ENCODE measurements at regions not wholly inside any gene's neighbourhood (a gene's known extent, or its start where the extent isn't known, plus 50 kb on each side); places are given as distances from the start of the nearest gene placed in this dataset.

DNA sequence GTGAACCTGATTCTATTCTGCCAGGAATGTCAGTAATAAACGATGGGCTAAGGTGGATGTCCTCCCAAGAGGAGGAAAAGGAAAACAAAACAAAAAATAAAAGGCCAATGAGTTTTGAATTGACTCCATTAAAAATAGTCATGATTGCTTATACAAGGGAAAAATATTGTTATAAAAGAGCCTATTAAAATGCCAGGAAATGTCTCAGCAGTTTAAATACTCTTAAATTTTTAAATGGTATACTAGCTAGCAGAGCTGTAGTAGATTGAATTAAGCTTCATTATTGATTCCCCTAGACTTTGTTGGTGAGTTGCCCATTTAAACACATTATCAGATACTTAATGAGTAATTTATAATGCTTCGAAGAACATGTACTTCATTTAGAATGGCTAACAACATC, 990.9 kb upstream of the GJE1 start:
- peak overlapping the region; percentile 71 for H3K4me2 ChIP-seq (ENCODE audit: low read depth, low read length, poor library complexity, severe bottlenecking)
- no peaks in the 10 kb centered on the region for H3K79me2 ChIP-seq (ENCODE audit: insufficient read depth, low read length)
- TF ChIP-seq CTCF (IDR thresholded peaks at IDR 0.05; ENCODE audit: insufficient read depth, low read length, poor library complexity, severe bottlenecking) (no peak), EZH2phosphoT487 (conservative IDR thresholded peaks at IDR 0.05; ENCODE audit: low read length) (no peak)
- H3K9me2 ChIP-seq (replicated peaks; ENCODE audit: insufficient read depth, low read length): no peaks in the 10 kb centered on the region
- H3K27ac ChIP-seq (ENCODE audit: low read depth, low read length): peak overlapping the region; percentile 66; the same call in 1 of the 2 replicates
- H3K36me3 ChIP-seq (ENCODE audit: low read length): no peaks in the 10 kb centered on the region
- H3K9ac ChIP-seq (ENCODE audit: low read length): no peak overlapping the region
- H3F3A ChIP-seq (ENCODE audit: insufficient read depth): 0 out of 2 replicates have a peak, but pooled peaks cover 6% of the 10 kb centered on the region
- peak overlapping the region; percentile 86 for H2AFZ ChIP-seq (ENCODE audit: low read depth, low read length, severe bottlenecking)
- no peak overlapping the region for H3K4me3 ChIP-seq (ENCODE audit: insufficient read depth, low read length, poor library complexity, severe bottlenecking)
- no peaks in the 10 kb centered on the region for H4K20me1 ChIP-seq (ENCODE audit: low read depth, low read length)
- no peaks in the 10 kb centered on the region for H3K27me3 ChIP-seq (ENCODE audit: low read length)
- H3K9me3 ChIP-seq (ENCODE audit: insufficient read depth, low read length): no peaks in the 10 kb centered on the region

GRCh38 chr6:141140905-141141304, 991.8 kb upstream of the GJE1 start:
- H3K27me3 ChIP-seq (ENCODE audit: low read length): no peaks in the 10 kb centered on the region
- 0 out of 2 replicates have a peak, but pooled peaks cover 6% of the 10 kb centered on the region for H3F3A ChIP-seq (ENCODE audit: insufficient read depth)
- TF ChIP-seq EZH2phosphoT487 (conservative IDR thresholded peaks at IDR 0.05; ENCODE audit: low read length) (no peak), CTCF (IDR thresholded peaks at IDR 0.05; ENCODE audit: insufficient read depth, low read length, poor library complexity, severe bottlenecking) (no peak)
- no peaks in the 10 kb centered on the region for H3K36me3 ChIP-seq (ENCODE audit: low read length)
- no peaks in the 10 kb centered on the region for H3K9me3 ChIP-seq (ENCODE audit: insufficient read depth, low read length)
- H3K4me2 ChIP-seq (ENCODE audit: low read depth, low read length, poor library complexity, severe bottlenecking): peak overlapping the region; percentile 71
- peak overlapping the region; percentile 30; the same call in 1 of the 2 replicates for H3K9ac ChIP-seq (ENCODE audit: low read length)
- H3K4me3 ChIP-seq (ENCODE audit: insufficient read depth, low read length, poor library complexity, severe bottlenecking): peak overlapping the region; percentile 34
- peak overlapping the region; percentile 86 for H2AFZ ChIP-seq (ENCODE audit: low read depth, low read length, severe bottlenecking)
- no peaks in the 10 kb centered on the region for H3K79me2 ChIP-seq (ENCODE audit: insufficient read depth, low read length)
- peak overlapping the region; percentile 66 for H3K27ac ChIP-seq (ENCODE audit: low read depth, low read length)
- H3K9me2 ChIP-seq (replicated peaks; ENCODE audit: insufficient read depth, low read length): no peaks in the 10 kb centered on the region
- no peaks in the 10 kb centered on the region for H4K20me1 ChIP-seq (ENCODE audit: low read depth, low read length)

- no peak overlapping the region for H3K4me3 ChIP-seq (ENCODE audit: insufficient read depth, low read length, poor library complexity, severe bottlenecking)
- H3F3A ChIP-seq (ENCODE audit: insufficient read depth): 0 out of 2 replicates have a peak, but pooled peaks cover 6% of the 10 kb centered on the region
- no peaks in the 10 kb centered on the region for H4K20me1 ChIP-seq (ENCODE audit: low read depth, low read length)
- no peak overlapping the region for H3K27ac ChIP-seq (ENCODE audit: low read depth, low read length)
- no peak overlapping the region for H3K4me2 ChIP-seq (ENCODE audit: low read depth, low read length, poor library complexity, severe bottlenecking)
- TF ChIP-seq CTCF (IDR thresholded peaks at IDR 0.05; ENCODE audit: insufficient read depth, low read length, poor library complexity, severe bottlenecking) (no peak), EZH2phosphoT487 (conservative IDR thresholded peaks at IDR 0.05; ENCODE audit: low read length) (no peak)
- no peaks in the 10 kb centered on the region for H3K36me3 ChIP-seq (ENCODE audit: low read length)
- H3K27me3 ChIP-seq (ENCODE audit: low read length): no peaks in the 10 kb centered on the region
- H3K9ac ChIP-seq (ENCODE audit: low read length): no peak overlapping the region
- H3K9me2 ChIP-seq (replicated peaks; ENCODE audit: insufficient read depth, low read length): no peaks in the 10 kb centered on the region
- no peaks in the 10 kb centered on the region for H3K9me3 ChIP-seq (ENCODE audit: insufficient read depth, low read length)
- H2AFZ ChIP-seq (ENCODE audit: low read depth, low read length, severe bottlenecking): no peak overlapping the region
- H3K79me2 ChIP-seq (ENCODE audit: insufficient read depth, low read length): no peaks in the 10 kb centered on the region
These were observed 993.3 kb upstream of the GJE1 start for GRCh38 chr6:141139461-141139860.
